NB4 (cell line): ENCODE measurements at regions not wholly inside any gene's neighbourhood (a gene's known extent, or its start where the extent isn't known, plus 50 kb on each side); places are given as distances from the start of the nearest gene placed in this dataset.

Experiments
- CTCF ChIP-seq: IDR thresholded peaks from one replicate; pipeline ENCODE4 v1.5.1; 2012; ENCODE audit warnings: low read depth, low read length
- MAX ChIP-seq: IDR thresholded peaks from 2 replicates; pipeline ENCODE4 v1.6.1; 2011; ENCODE audit warnings: low read depth, low read length
- MYC ChIP-seq: IDR thresholded peaks from 2 replicates; pipeline ENCODE4 v1.6.1; 2011; ENCODE audit warnings: low read depth, low read length
- POLR2A ChIP-seq: IDR thresholded peaks from 2 replicates; pipeline ENCODE4 v1.6.1; 2011; ENCODE audit warnings: mild to moderate bottlenecking; ENCODE audit not compliant: insufficient read length; ENCODE audit errors: extremely low read depth

GRCh38 chr4:10312568-10312967 is 144.7 kb downstream of the ZNF518B start:
- TF ChIP-seq CTCF: no peak
- TF ChIP-seq MAX: no peak
- no peak for TF ChIP-seq POLR2A
- TF ChIP-seq MYC: no peak
